Fibroblast of pulmonary artery (primary cell): ENCODE measurements at regions not wholly inside any gene's neighbourhood (a gene's known extent, or its start where the extent isn't known, plus 50 kb on each side); places are given as distances from the start of the nearest gene placed in this dataset.

ENCODE experiments used
- DNase-seq: peaks from one replicate; pipeline ENCODE4 v3.0.0-alpha.2; 2010; ENCODE audit warnings: low read depth
- H3K4me3 ChIP-seq: replicated peaks from 2 replicates; pipeline ENCODE4 v1.5.1; 2011; ENCODE audit warnings: low read depth, mild to moderate bottlenecking, control low read depth, low read length, moderate library complexity
- TF ChIP-seq, protein P1 (sequence below): IDR thresholded peaks from 2 replicates; pipeline ENCODE4 v1.5.1; 2011; ENCODE audit warnings: mild to moderate bottlenecking, control low read depth, low read length, inconsistent platforms; ENCODE audit errors: missing control alignments

DNA sequence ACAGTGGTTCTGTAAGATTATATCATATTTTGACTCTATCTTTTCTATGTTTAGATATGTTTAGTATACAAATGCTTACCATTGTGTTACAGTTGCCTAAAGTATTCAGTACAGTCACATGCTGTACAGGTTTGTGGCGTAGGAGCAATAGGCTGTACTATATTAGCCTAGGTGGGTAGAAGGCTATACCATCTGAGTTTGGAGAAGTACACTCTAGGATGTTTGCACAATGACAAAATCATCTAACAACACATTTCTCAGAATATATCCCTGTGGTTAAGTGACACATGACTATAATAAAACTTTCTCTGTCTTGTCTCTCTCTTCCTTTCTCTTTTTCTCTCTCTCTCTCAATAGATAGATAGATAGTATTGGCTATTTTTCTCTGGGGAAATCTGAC is 1053.1 kb downstream of the STIM2 start:
- DNase-seq: no peak
- no peak overlapping the region for H3K4me3 ChIP-seq
- TF ChIP-seq, protein P1, sequence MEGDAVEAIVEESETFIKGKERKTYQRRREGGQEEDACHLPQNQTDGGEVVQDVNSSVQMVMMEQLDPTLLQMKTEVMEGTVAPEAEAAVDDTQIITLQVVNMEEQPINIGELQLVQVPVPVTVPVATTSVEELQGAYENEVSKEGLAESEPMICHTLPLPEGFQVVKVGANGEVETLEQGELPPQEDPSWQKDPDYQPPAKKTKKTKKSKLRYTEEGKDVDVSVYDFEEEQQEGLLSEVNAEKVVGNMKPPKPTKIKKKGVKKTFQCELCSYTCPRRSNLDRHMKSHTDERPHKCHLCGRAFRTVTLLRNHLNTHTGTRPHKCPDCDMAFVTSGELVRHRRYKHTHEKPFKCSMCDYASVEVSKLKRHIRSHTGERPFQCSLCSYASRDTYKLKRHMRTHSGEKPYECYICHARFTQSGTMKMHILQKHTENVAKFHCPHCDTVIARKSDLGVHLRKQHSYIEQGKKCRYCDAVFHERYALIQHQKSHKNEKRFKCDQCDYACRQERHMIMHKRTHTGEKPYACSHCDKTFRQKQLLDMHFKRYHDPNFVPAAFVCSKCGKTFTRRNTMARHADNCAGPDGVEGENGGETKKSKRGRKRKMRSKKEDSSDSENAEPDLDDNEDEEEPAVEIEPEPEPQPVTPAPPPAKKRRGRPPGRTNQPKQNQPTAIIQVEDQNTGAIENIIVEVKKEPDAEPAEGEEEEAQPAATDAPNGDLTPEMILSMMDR: no peak

DNA sequence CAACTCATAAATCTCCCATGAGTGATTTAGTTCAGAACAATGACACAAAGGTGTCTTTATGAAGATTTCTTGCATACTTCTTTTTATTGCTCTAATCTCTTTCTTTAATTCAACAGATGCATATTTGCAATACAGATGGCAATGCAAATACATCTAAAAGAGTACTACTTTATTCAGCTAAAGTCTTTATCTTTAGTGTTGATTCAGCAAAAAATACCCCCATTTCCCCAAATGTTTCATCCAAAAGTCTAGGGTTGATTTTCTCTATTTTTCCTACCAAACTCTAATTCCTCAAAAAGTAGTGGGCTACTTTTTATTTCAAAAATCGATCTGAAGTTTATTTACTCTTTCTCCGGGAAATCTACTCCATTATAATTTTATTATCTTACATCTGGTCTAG is 1055.2 kb downstream of the STIM2 start:
- no peak for DNase-seq
- H3K4me3 ChIP-seq: no peak overlapping the region
- TF ChIP-seq, protein P1: no peak

DNA sequence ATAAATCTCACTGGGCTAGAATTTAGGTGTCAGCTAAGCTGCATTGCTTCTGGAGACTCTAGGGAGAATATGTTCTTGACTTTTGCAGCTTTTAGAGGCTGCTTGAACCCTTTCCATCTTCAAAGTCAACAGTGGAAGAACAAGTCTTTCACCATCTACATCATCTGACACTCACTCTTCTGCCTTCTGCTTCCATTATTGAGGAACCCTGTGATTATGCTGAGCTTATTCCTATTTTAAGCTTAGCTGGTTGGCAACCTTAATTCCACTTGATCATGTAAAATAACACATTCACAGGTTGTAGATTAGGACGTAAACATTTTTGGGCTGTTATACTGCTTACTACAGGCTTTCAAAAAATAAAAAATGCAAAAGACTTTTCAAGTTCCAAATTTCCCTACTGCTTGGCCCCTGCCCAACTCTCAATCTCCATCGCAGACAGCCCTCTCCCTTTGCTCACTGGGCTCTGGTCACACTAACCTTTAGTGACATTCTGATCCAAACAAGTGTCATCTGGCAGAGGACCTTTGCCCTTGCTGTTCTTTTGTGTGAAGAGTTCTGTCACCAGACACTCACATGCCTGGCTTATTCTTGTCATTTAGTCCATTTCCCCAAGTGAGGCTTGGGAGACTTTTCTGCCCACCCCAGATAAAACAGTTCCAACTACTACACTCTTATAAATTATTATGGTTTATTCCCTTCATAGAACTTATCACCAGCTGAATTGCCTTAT is 1056.0 kb downstream of the STIM2 start:
- H3K4me3 ChIP-seq: no peak overlapping the region
- DNase-seq: no peak
- TF ChIP-seq, protein P1: no peak

DNA sequence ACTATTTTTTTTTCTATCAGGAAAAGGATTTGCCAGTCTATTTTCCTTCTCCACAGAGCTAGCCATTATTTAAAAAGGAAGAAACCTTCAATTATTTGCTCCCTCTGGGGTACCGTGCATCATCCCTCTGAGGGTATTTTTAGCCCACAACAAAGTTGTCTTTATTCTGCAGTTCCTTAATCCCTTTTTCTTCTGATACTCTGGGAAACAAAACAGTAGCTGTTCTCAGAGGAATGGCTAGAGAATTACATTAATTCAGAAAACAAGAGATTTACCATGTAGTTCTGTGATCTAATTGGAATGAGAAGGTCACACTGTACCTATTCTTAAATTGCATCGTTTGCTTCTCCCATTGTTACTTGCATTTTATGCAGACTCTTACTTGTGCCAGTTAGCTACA is 1056.7 kb downstream of the STIM2 start:
- no peak for DNase-seq
- no peak overlapping the region for H3K4me3 ChIP-seq
- TF ChIP-seq, protein P1: no peak

DNA sequence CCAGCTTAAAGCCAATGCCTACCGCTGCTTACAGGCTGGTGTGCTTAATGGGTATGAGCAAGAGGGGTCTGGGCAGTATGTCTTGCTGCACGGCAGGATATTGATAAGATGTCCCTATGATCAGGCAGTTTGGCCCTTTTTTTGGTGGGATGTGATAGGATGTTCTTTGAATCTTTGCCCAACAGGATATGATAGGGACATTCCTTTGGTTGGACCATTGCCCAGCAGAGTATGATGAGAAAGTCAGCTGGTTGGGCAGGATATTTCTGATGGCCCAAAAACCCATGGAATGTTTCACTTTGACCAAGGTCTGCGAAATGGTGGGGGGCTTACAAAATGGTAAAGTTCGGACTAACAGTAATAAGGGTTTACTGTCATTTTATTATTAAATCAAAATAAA is 1060.6 kb downstream of the STIM2 start:
- H3K4me3 ChIP-seq: no peak overlapping the region
- DNase-seq: peak; percentile 44
- TF ChIP-seq, protein P1: no peak

DNA sequence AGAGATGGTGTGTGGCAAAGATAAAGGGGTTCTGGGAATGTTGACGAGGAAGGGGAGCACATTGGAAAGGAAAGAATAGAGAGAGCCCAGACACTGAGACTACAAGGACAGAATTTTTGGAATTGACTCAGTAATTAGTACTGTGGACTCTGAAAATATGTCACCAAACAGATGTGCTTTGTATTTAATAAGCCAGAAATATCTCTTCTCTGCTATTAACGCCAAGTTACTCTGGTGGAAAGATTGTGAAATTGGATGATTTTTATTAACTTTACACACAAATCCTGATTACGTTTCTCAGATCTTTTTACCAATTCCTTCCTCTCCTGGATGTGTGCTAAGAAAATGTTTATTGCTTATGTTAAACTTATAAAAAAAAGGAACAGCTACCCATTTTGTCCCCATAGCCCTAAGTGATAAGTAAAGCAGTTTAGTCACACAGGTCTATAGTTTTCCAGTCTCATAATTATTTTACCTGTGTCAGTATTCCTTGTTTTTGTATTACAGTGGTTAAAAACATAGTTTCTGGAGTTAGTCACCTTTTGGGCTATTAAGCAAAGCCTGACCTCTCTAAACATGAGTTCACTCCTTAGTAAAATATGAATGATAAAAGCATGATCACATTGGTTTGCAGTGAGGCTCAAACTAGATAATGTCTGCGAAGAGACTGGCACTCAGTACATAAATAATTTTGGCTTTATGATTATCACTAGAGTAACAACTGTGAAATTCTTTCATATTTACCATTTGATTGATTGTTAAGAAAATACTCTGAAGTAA is 1068.3 kb downstream of the STIM2 start:
- no peak overlapping the region for H3K4me3 ChIP-seq
- no peak for DNase-seq
- TF ChIP-seq, protein P1: no peak
